Fibroblast of pulmonary artery (primary cell): ENCODE measurements at regions not wholly inside any gene's neighbourhood (a gene's known extent, or its start where the extent isn't known, plus 50 kb on each side); places are given as distances from the start of the nearest gene placed in this dataset.
A peak's percentile ranks its signal among the peaks of the same experiment; 100 is the strongest.
"Not testable (repeated sequence)": the region's sequence is repeated elsewhere in the genome, so short reads cannot be mapped to it uniquely, and the experiment has no call there.

Experiments used
- DNase-seq: peaks from one replicate; pipeline ENCODE4 v3.0.0-alpha.2; 2010; ENCODE audit warnings: low read depth
- H3K4me3 ChIP-seq: replicated peaks from 2 replicates; pipeline ENCODE4 v1.5.1; 2011; ENCODE audit warnings: low read depth, mild to moderate bottlenecking, control low read depth, low read length, moderate library complexity
- CTCF ChIP-seq: IDR thresholded peaks from 2 replicates; pipeline ENCODE4 v1.5.1; 2011; ENCODE audit warnings: mild to moderate bottlenecking, control low read depth, low read length, inconsistent platforms; ENCODE audit errors: missing control alignments

GRCh38 chr11:33534575-33534974, 166.1 kb downstream of the C11orf91 start:
- TF ChIP-seq CTCF = no peak
- DNase-seq = peak; percentile 11
- H3K4me3 ChIP-seq = no peak overlapping the region

GRCh38 chr11:33533386-33534052, 167.1 kb downstream of the C11orf91 start:
- TF ChIP-seq CTCF = peak; percentile 4
- peak; percentile 78 for DNase-seq
- no peak overlapping the region for H3K4me3 ChIP-seq

DNA sequence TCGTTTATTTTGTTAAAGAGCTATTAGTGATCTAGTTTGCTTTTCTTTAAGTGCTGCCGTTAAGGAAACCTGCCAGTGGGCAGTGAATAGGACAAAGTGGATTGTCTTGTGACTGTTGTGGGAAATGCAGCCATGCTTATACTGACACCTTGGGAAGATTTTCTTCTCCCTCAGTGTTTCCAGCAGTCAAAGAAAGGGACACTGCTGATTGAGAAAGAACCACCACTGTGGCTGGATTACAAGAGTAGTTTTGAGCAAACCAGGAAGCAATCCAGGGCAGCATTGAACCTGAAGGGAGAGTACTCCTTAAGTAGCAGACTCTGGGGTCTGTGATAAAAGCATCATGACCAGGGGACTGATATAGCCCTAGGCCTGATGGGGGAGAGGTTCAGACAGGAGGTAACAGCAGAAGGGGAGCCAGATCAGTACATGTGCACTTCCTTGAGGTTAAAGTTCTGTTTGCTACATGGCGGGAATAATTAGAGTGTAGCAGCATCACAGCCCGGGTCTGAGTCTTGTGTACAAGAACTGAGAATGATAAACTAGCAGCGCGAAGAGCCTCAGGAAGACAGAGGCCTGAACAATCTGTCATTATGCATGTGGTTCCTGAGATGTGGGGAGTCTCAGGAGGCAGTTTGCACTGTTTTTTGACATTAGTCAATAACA, 167.8 kb downstream of the C11orf91 start:
- no peak for DNase-seq
- H3K4me3 ChIP-seq = no peak overlapping the region
- TF ChIP-seq CTCF = no peak

DNA sequence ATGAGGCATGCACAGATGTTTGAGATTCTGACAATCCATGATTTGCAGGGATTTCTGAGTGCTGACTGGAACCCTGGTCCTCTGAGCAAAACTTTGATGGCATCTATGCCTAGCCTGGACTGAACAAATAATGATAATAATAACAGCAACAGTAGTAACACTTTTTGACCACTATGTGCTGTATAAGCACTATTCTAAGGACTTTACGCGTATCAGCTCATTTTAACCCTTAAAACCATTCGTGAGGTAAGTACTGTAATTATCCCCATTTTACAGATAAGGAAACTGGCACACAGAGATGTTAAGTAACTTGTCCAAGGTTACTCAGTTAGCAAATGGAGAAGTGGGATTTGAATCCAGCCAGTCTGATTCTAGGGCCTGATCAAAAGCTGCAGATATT, 168.4 kb downstream of the C11orf91 start:
- no peak overlapping the region for H3K4me3 ChIP-seq
- TF ChIP-seq CTCF = no peak
- no peak for DNase-seq

DNA sequence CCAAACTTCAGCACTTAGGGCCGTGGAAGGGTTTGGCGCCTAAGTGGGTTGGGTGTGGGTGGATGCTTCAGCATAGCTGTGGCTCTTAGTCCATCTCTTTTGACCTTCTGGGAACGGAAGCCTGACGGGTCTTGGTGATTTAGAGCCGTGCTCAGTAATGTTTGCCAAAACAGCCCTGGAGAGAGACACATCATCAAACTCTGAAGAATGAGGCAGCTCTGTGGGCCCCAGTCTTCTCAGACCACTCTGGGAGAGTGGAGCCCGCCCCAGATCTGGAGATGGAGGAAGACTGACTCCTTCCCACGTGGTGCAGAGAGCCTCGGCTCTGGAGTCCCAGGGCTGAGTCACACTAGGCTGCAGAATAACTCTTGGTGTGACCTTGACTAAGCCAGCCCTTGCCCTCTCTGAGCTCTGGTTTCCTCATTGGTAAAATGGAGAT, 168.9 kb downstream of the C11orf91 start:
- H3K4me3 ChIP-seq = no peak overlapping the region
- no peak for TF ChIP-seq CTCF
- DNase-seq = peak; percentile 51

GRCh38 chr11:33530815-33531214, 169.8 kb downstream of the C11orf91 start:
- H3K4me3 ChIP-seq = no peak overlapping the region
- DNase-seq = peak; percentile 41
- TF ChIP-seq CTCF = no peak

GRCh38 chr11:33529461-33529860, 171.2 kb downstream of the C11orf91 start:
- H3K4me3 ChIP-seq = no peak overlapping the region
- no peak for DNase-seq
- TF ChIP-seq CTCF = no peak

DNA sequence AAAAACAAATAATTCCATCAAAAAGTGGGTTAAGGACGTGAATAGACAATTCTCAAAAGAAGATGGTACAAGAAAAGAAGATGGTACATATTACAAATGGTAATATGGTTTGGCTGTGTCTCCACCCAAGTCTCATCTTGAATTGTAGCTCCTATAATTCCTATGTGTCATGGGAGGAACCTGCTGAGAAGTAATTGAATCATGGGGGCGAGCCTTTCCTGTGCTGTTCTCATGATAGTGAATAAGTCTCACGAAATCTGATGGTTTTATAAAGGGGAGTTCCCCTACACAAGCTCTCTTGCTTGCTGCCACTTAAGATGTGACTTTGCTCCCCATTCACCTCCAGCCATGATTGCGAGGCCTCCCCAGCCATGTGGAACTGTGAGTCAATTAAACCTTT, 172.9 kb downstream of the C11orf91 start:
- not testable (repeated sequence) for DNase-seq, H3K4me3 ChIP-seq
